Loucy (cell line): ENCODE measurements at regions not wholly inside any gene's neighbourhood (a gene's known extent, or its start where the extent isn't known, plus 50 kb on each side); places are given as distances from the start of the nearest gene placed in this dataset.

ENCODE experiments used
- H2AFZ ChIP-seq: fragments of 200-600 bp; sonication (generic); 2 replicates; pipeline ENCODE4 v1.6.0; 2016; ENCODE audit warnings: antibody characterized with exemption, mild to moderate bottlenecking, low read length, moderate library complexity
- H3F3A ChIP-seq: fragments of 200-600 bp; 2 replicates; pipeline ENCODE4 v1.6.0; 2016; ENCODE audit warnings: antibody characterized with exemption, low read depth, mild to moderate bottlenecking
- H3K27me3 ChIP-seq: fragments of 200-600 bp; sonication (generic); 2 replicates; pipeline ENCODE4 v1.6.1; 2014; ENCODE audit warnings: low read length, mild to moderate bottlenecking; ENCODE audit not compliant: insufficient read depth, poor library complexity, severe bottlenecking
- H3K36me3 ChIP-seq: fragments of 200-600 bp; sonication (generic); 2 replicates; pipeline ENCODE4 v1.6.1; 2016; ENCODE audit warnings: low read length; ENCODE audit not compliant: insufficient read depth
- H3K4me1 ChIP-seq: fragments of 200-600 bp; sonication (generic); 2 replicates; pipeline ENCODE4 v1.5.1; 2014; ENCODE audit warnings: low read length, mild to moderate bottlenecking; ENCODE audit not compliant: insufficient read depth, poor library complexity, severe bottlenecking
- H3K4me2 ChIP-seq: fragments of 200-600 bp; sonication (generic); 2 replicates; pipeline ENCODE4 v1.6.0; 2014; ENCODE audit warnings: antibody characterized with exemption, low read length, low read depth, mild to moderate bottlenecking; ENCODE audit not compliant: poor library complexity, severe bottlenecking
- H3K4me3 ChIP-seq: fragments of 200-600 bp; sonication (generic); 2 replicates; pipeline ENCODE4 v1.5.1; 2014; ENCODE audit warnings: low read length, mild to moderate bottlenecking, mixed read lengths; ENCODE audit not compliant: poor library complexity, severe bottlenecking
- H3K79me2 ChIP-seq: fragments of 200-600 bp; sonication (generic); 2 replicates; pipeline ENCODE4 v1.6.1; 2014; ENCODE audit warnings: low read length; ENCODE audit not compliant: insufficient read depth
- H3K9ac ChIP-seq: fragments of 200-600 bp; sonication (generic); 2 replicates; pipeline ENCODE4 v1.6.0; 2014; ENCODE audit warnings: mild to moderate bottlenecking, low read depth, low read length, moderate library complexity; ENCODE audit not compliant: poor library complexity, severe bottlenecking
- H3K9me2 ChIP-seq: fragments of 200-600 bp; sonication (generic); replicated peaks from 2 replicates; pipeline ENCODE4 v1.6.1; 2016; ENCODE audit warnings: low read depth, low read length, mixed read lengths
- H3K9me3 ChIP-seq: fragments of 200-600 bp; sonication (generic); 2 replicates; pipeline ENCODE4 v1.6.1; 2014; ENCODE audit warnings: mild to moderate bottlenecking, antibody characterized with exemption, low read length, low read depth; ENCODE audit not compliant: insufficient read depth
- H4K20me1 ChIP-seq: fragments of 200-600 bp; sonication (generic); 2 replicates; pipeline ENCODE4 v1.6.0; 2014; ENCODE audit warnings: antibody characterized with exemption, low read length, mild to moderate bottlenecking; ENCODE audit not compliant: insufficient read depth, poor library complexity, severe bottlenecking
- CTCF ChIP-seq: fragments of 200-600 bp; sonication (generic); conservative IDR thresholded peaks from 2 replicates; pipeline ENCODE4 v1.5.1; 2014; ENCODE audit warnings: mild to moderate bottlenecking, antibody characterized with exemption, low read length
- EZH2phosphoT487 ChIP-seq: fragments of 200-600 bp; IDR thresholded peaks from 2 replicates; pipeline ENCODE4 v1.6.1; 2018; ENCODE audit warnings: antibody characterized with exemption, mild to moderate bottlenecking, moderate library complexity, borderline replicate concordance

GRCh38 chr3:94417963-94418455, 355.1 kb downstream of the NSUN3 start:
- Histone ChIP-seq H3K27me3 (no peaks in the 10 kb centered on the region), H3K4me2 (no peak overlapping the region), H3K79me2 (no peaks in the 10 kb centered on the region), H3F3A (no peaks in the 10 kb centered on the region), H3K4me3 (no peak overlapping the region), H3K36me3 (no peaks in the 10 kb centered on the region), H3K9me3 (no peaks in the 10 kb centered on the region; the same call in 1 of the 2 replicates), H4K20me1 (no peaks in the 10 kb centered on the region), H3K9me2 (no peaks in the 10 kb centered on the region), H3K4me1 (no peaks in the 10 kb centered on the region), H3K9ac (no peak overlapping the region), H2AFZ (no peak overlapping the region)
- TF ChIP-seq EZH2phosphoT487: no peak
- TF ChIP-seq CTCF: no peak

- Histone ChIP-seq H3K9me3 (no peaks in the 10 kb centered on the region; the same call in 1 of the 2 replicates), H3K79me2 (no peaks in the 10 kb centered on the region), H3K4me2 (no peak overlapping the region), H3K36me3 (no peaks in the 10 kb centered on the region), H2AFZ (no peak overlapping the region), H3K4me1 (no peaks in the 10 kb centered on the region), H4K20me1 (no peaks in the 10 kb centered on the region), H3K27me3 (no peaks in the 10 kb centered on the region), H3K4me3 (no peak overlapping the region), H3K9me2 (no peaks in the 10 kb centered on the region), H3K9ac (no peak overlapping the region), H3F3A (no peaks in the 10 kb centered on the region)
- TF ChIP-seq CTCF: no peak
- TF ChIP-seq EZH2phosphoT487: no peak
These were observed 358.1 kb downstream of the NSUN3 start for GRCh38 chr3:94420931-94421330.

- H3K27me3 ChIP-seq: no peaks in the 10 kb centered on the region
- no peaks in the 10 kb centered on the region for H3K36me3 ChIP-seq
- H3K4me3 ChIP-seq: no peak overlapping the region
- no peaks in the 10 kb centered on the region for H3K4me1 ChIP-seq
- no peak for TF ChIP-seq EZH2phosphoT487
- no peak for TF ChIP-seq CTCF
- H3K79me2 ChIP-seq: no peaks in the 10 kb centered on the region
- H3F3A ChIP-seq: no peaks in the 10 kb centered on the region
- H4K20me1 ChIP-seq: no peaks in the 10 kb centered on the region
- no peak overlapping the region for H2AFZ ChIP-seq
- no peaks in the 10 kb centered on the region for H3K9me3 ChIP-seq
- H3K4me2 ChIP-seq: no peak overlapping the region
- H3K9ac ChIP-seq: no peak overlapping the region
- no peaks in the 10 kb centered on the region for H3K9me2 ChIP-seq
These were observed 360.7 kb downstream of the NSUN3 start for GRCh38 chr3:94423578-94423977.
